ENCODE measurements at regions not wholly inside any gene's neighbourhood (a gene's known extent, or its start where the extent isn't known, plus 50 kb on each side); places are given as distances from the start of the nearest gene placed in this dataset.

DNA sequence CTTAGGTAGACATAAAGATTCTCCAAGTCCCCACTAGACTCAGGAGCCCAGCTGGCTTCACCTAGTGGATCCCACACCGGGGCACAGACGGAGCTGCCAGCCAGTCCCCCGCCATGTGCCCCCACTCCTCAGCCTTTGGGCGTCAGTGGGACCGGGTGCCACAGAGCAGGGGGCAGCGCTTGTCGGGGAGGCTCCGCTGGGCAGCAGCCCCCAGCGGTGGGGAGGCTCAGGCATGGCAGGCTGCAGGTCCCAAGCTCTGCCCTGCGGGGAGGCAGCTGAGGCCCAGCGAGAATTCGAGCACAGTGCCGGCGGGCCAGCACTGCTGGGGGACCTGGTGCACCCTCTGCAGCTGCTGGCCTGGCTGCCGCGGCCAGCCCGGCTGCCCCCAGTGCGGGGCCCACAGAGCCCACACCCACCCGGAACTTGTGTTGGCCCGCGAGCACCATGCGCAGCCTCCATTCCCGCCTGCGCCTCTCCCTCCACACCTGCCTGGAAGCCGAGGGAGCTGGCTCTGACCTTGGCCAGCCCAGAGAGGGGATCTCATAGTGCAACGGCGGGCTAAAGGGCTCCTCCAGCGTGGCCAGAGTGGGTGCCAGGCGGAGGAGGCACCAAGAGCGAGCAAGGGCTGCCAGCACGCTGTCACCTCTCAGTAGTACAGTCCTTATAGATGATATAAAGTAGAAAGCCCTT is 390.7 kb downstream of the PLK2 start:
- TF ChIP-seq EZH2 (IDR thresholded peaks at IDR 0.05; ENCODE audit: borderline replicate concordance, insufficient read depth, low read depth, low read length, poor library complexity, severe bottlenecking), result no peak
- TF ChIP-seq, protein P1, sequence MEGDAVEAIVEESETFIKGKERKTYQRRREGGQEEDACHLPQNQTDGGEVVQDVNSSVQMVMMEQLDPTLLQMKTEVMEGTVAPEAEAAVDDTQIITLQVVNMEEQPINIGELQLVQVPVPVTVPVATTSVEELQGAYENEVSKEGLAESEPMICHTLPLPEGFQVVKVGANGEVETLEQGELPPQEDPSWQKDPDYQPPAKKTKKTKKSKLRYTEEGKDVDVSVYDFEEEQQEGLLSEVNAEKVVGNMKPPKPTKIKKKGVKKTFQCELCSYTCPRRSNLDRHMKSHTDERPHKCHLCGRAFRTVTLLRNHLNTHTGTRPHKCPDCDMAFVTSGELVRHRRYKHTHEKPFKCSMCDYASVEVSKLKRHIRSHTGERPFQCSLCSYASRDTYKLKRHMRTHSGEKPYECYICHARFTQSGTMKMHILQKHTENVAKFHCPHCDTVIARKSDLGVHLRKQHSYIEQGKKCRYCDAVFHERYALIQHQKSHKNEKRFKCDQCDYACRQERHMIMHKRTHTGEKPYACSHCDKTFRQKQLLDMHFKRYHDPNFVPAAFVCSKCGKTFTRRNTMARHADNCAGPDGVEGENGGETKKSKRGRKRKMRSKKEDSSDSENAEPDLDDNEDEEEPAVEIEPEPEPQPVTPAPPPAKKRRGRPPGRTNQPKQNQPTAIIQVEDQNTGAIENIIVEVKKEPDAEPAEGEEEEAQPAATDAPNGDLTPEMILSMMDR (IDR thresholded peaks at IDR 0.05), result no peak
